GM20431 (cell line): ENCODE measurements at regions not wholly inside any gene's neighbourhood (a gene's known extent, or its start where the extent isn't known, plus 50 kb on each side); places are given as distances from the start of the nearest gene placed in this dataset.
"Not testable (repeated sequence)": the region's sequence is repeated elsewhere in the genome, so short reads cannot be mapped to it uniquely, and the experiment has no call there.

Experiments used
- in situ Hi-C: fragments of 300-500 bp; cut with MseI, MboI; formaldehyde crosslinking; loops from one replicate; pipeline ENCODE4 v1.15.0; 2020; ENCODE audit warnings: low sequenced_read_pairs; ENCODE audit not compliant: unreplicated experiment

GRCh38 chr3:137110392-137110996, 152.7 kb downstream of the IL20RB start:
- in situ Hi-C loops: loop anchor here (25.0 kb wide), 2 partner anchors 577 to 827 kb away; no protein-coding TSS in a partner anchor

GRCh38 chr3:137111497-137111896, 153.7 kb downstream of the IL20RB start:
- in situ Hi-C loops: loop anchor here (25.0 kb wide), 2 partner anchors 576 to 826 kb away; no protein-coding TSS in a partner anchor

- in situ Hi-C loops: loop anchor here (25.0 kb wide), 2 partner anchors 571 to 821 kb away; no protein-coding TSS in a partner anchor
These were observed 158.8 kb downstream of the IL20RB start for GRCh38 chr3:137116619-137117018.

- in situ Hi-C loops: loop anchor here (25.0 kb wide), 2 partner anchors 565 to 815 kb away; no protein-coding TSS in a partner anchor
These were observed 164.0 kb downstream of the IL20RB start for GRCh38 chr3:137121704-137122314.

DNA sequence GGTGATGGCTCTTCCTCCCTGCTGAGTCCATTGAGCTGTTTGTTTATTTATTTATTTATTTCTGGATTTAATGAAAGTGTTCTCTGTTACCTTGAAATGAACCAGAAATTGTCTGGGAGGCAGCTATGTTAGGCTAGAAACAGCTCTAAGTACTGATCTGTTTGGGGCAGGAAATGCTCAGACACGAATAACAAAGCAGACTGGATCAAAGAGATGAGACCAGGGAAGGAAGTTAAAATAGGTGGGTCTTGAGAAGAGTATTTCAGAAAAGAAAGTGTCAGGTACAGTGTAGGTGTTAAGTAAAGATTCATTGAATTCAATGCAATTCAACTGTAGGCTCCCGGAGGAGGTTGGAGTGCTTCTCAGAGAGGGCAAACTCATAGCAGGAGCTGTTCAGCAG, 173.3 kb downstream of the IL20RB start:
- in situ Hi-C loops: no loop called here

DNA sequence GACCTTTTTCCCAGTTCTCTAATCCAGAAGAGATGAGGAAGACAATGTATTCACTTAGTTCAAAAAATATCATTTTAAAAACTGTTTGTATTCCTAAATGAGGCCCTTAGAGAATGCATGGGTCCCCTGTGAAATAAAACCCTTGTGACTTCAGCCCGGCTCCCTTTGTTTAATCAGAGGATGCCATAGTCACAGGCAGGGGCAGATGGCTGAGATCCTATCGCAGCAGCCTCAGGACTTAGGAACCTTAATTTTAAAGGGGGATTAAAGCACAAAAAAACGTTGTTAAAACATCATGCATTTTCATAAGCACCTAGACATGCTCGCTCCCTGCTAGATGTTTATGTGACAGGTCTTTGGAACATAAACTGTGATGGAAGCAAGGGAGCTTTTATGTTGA, 176.6 kb downstream of the IL20RB start:
- in situ Hi-C loops: no loop called here

DNA sequence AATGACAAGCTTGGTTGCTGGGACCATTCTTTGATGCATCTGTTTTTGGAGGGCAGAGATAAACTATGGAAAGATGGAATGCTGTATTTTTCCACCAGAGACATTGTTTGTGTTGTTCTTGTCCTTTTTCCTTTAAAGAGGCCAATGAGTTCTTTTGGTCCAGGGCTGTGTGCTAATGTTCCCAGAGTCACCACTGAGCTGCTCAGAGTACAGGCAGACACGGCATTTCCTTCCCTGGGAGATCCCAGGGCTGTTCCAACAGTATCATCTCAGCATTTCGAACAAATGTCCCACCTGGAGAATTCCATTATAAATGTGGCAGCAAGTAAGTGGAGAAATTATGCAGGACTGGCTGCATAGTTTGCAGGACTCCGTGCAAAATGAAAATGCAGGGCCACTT, 190.6 kb downstream of the IL20RB start:
- in situ Hi-C loops: no loop called here

DNA sequence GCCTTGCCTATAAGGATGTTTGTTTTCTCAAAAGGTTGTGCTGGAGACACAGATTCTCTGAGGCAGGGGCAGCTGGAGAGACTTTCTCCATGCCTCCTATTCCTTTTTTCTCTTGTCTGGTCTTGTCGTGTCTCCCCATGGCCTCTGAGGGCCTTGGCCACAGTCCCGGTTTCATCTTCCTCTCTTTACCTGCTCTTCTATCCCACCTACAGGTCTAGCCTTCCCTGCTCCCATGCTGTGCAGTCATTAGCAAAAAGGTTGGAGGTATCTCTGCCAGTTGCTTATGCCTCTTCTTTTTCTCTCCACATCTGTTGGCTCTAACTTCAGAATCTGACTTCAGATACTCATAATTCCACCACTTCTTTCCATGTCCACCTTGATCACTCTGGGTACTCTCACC, 191.1 kb downstream of the IL20RB start:
- in situ Hi-C loops: no loop called here

DNA sequence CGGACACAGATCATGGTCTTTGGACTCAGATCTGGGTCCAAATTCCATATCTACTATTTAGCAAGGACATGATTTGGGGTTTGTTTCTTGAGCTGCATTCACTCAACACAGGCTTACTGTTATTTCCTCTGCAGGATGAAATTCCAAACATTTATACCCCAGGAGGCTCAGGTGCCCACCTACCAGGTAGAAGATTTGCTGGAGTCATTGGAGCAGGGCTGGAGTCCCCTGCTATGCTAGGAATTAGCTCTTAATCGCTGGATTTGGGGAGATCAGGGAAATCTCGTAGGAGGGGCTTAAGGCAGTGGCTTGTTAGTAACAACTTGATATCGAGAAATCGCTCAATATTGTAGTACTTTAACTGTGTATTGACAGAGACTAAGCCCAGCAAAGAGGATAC, 193.0 kb downstream of the IL20RB start:
- in situ Hi-C loops: no loop called here

GRCh38 chr3:137153046-137153445, 195.3 kb downstream of the IL20RB start:
- in situ Hi-C loops: not testable (repeated sequence)

- in situ Hi-C loops: no loop called here
These were observed 205.6 kb downstream of the IL20RB start for GRCh38 chr3:137163241-137163871.

- in situ Hi-C loops: no loop called here
These were observed 206.2 kb downstream of the IL20RB start for GRCh38 chr3:137163958-137164357.

DNA sequence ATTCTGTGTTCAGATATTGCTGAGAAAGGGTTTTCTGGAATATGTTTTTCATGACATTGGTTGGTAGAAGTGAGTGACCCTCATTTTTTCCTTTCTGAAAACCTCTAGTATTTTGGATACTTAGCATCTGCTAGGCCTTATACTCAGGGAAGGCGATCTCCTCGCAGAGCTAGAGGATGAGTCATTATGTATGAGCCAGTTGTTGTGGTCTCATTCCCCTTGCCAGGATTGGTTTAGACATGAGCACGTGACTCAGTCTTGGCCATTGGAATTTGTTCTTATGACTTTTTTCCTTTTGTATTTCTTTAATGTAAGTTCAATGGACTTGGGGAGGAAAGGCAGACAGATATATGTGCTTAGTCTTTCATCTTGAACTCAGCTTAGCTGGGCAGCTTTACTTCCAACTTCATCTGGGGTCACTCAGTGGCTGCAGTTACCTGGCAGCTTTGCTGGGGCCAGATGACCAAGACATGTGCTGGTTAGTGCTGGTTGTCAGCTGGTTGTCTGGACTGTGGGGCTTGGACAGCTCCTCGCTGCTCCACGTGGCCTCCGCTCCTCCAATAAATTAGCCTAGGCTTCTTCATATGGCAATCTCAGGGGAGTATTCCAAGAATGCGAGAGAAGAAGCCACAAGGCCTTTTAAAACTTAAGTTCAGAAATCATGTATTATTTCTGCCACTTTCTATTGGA, 207.5 kb downstream of the IL20RB start:
- in situ Hi-C loops: no loop called here

DNA sequence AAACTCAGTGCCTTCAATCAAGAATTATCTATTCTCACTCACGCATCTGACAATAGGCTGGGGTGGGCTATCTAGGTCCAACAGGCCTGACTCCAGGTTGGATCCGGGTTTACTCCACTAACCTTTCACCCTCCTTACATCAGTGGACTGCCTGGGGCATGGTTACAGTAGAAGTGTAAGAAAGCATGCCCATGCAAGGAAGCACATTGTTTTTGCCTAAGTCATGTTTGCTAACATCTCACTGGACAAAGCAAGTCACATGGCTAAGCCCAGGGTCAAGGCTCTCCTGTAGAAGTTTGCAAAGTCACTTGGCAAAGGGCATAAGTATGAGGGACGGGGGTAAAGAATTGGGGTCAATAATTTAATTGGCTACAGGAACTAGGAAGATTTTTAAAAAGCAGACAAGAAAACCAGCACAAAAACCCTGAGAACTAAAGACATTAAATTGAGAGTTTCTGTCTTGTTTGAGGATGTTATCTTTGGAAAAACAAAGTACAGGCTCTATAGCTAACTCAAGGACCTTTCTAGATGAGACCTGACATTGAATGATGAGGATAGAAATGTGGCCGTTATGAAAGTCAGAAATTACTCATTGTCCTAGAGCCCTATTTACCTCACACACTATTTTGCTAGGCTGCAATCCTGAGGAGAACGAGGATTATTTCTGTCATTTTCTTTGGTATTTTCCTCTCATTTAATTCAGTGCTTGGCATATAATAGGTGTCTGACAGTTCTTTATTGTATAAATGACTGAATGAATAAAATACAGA, 214.2 kb downstream of the IL20RB start:
- in situ Hi-C loops: no loop called here

GRCh38 chr3:137172728-137173127, 214.9 kb downstream of the IL20RB start:
- in situ Hi-C loops: no loop called here

GRCh38 chr3:137174514-137174913, 216.7 kb downstream of the IL20RB start:
- in situ Hi-C loops: no loop called here

GRCh38 chr3:137180220-137180619, 222.4 kb downstream of the IL20RB start:
- in situ Hi-C loops: no loop called here

GRCh38 chr3:137191133-137191923, 233.5 kb downstream of the IL20RB start:
- in situ Hi-C loops: no loop called here

- in situ Hi-C loops: no loop called here
These were observed 234.2 kb downstream of the IL20RB start for GRCh38 chr3:137191951-137192350.
